ENCODE measurements at regions not wholly inside any gene's neighbourhood (a gene's known extent, or its start where the extent isn't known, plus 50 kb on each side); places are given as distances from the start of the nearest gene placed in this dataset.

GRCh38 chr6:44062771-44063560 is 64.3 kb downstream of the MRPL14 start:
- no peak for DNase-seq (ENCODE audit: low spot score)

DNA sequence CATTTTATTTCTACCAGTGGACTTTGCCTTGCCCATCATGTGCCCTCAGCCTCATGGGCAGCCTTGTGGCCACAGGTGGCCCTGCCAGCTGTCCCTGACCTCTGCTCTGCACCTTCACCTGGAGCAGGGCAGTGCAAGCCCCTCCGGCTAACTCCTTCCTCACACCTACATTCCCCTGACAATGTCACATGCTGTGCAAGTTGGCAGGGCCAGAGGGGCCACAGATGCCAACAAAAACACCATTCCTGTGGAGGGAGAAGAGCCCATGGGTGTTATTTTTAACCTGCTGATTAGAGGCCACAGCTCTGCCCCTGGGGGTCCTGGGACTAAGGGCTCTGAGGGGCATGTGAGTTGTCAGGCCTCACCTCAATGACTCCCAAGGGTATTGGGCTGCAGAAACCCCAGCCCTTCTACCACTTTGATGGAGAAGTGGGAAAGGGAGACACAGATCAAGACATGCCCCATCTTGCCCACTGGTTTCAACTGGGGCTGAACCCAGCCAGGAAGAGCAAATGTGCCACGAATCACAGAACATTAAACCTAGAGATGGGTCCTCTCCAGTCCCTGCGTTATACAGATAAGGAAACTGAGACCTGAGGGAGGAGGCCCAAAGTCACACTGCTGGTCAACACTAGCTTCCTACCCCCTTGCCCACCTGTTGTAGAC is 65.0 kb downstream of the MRPL14 start:
- no peak for DNase-seq (ENCODE audit: low spot score)

DNA sequence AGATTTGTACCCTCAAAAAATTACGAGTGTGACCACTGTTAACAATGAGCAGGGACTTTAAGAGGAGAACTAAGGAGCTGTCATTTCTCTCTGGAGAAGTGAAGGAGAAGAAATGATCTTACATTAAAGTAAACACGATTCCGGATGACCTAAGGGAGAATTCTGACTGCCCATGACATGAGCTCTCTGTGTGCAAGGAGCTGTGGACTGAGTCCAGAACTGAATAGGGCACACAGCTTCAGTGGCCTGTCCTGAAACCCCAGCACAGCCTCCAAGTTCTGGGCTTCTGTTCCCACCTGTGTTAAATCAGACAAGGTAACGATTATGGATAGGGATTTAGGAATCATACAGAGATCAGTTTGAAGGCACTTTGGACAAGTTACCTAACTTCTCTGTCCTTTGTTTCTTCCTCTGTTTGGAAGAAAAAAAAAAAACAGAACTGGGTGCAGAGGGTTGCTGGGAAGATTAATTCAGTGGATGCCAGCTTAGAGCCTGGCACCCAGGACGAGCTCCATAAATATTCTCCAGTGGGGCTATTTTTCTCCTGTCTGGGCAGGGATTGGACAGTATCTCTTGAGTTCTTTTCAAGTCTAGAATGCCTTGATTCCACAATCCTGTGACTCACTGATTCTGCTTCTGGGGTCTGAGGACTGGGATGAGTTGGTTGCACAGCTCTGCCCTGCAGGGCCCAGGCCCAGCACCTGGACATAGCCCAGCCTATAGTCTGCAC is 65.7 kb downstream of the MRPL14 start:
- no peak for DNase-seq (ENCODE audit: low spot score)

DNA sequence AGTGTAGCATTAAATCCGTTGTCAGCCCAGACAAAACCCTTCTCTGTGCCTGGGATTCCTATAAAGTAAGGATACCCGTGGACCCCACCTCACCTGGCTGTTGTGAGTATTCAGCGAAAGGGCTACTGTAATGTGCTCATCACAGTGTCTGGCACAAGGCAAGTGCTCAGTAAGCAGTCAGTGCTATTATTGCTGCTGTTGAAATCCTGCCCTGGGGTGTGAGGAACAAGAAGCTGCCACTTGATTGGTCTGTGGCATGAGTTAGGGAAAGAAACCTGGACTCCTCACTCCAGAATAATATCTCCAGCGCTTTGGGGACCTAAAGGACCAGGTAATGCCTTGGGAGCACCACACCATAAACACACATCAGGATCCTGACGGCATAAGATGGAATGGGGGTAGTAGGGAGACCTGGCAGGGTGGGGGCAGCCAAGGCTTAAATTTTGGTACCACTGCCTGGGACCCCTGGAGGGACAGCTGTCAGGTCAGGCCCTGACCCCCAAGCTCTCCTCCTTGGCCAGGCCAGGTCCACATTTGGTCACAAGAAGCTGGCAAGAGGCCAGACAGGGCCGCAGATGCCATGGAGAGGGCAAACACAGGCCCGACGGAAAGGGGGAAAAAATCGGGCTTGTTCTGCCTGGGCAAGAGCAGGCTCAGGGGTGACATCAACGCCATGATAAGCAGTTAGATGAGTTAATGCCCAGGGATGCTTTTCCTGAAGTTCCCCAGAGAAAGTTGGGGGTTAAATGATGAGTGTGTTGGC is 66.5 kb downstream of the MRPL14 start:
- DNase-seq (ENCODE audit: low spot score) = no peak

GRCh38 chr6:44059359-44060346 is 67.6 kb downstream of the MRPL14 start:
- no peak for DNase-seq (ENCODE audit: low spot score)

GRCh38 chr6:44058617-44059358 is 68.5 kb downstream of the MRPL14 start:
- DNase-seq (ENCODE audit: low spot score) = no peak

GRCh38 chr6:44057931-44058616 is 69.2 kb downstream of the MRPL14 start:
- no peak for DNase-seq (ENCODE audit: low spot score)

- DNase-seq (ENCODE audit: low spot score) = no peak
These were observed 69.9 kb downstream of the MRPL14 start for GRCh38 chr6:44057238-44057930.

GRCh38 chr6:44056392-44057237 is 70.6 kb downstream of the MRPL14 start:
- DNase-seq (ENCODE audit: low spot score) = no peak

GRCh38 chr6:44054721-44055559 is 72.3 kb downstream of the MRPL14 start:
- no peak for DNase-seq (ENCODE audit: low spot score)

DNA sequence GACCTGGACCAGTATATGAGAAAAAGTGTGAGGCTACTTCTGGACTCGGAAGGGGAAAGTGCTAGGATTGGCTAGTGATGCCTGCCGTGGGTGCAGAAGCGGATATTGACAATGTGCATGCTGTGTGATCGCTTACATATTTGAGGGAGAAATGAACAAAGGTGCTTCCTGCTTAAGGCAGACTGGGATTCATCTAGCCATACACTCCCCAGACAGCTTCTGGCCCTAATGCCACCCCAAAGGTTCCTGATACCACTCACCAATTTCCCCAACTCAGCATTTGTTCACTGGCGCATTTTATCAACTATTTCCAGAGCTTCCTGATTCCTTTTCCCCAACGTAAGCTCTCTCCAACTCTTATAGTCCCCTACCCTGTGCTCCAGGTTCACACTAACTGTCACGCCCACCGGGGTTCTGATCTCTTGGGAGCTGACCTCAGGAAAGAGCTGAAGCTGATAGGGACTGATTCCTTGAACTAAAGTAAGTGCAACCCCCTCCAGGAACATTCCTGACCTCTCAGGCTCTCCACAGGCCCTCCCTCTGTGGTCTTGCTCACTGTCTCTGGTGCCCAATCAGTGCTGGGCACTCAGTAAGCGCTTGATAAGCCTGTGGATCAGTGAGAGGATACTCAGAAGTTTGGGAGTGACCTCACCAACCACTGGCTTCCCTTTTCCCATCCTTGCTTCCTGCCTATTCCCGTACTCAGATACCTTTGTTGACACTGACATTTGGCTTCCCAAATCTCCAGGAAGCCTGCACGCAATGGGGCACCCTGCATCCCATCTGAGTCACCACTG is 73.3 kb downstream of the MRPL14 start:
- DNase-seq (ENCODE audit: low spot score) = no peak

- DNase-seq (ENCODE audit: low spot score) = no peak
These were observed 74.0 kb downstream of the MRPL14 start for GRCh38 chr6:44053106-44053756.

- no peak for DNase-seq (ENCODE audit: low spot score)
These were observed 74.7 kb downstream of the MRPL14 start for GRCh38 chr6:44052419-44053023.

- DNase-seq (ENCODE audit: low spot score) = no peak
These were observed 75.7 kb downstream of the MRPL14 start for GRCh38 chr6:44051515-44051914.

DNA sequence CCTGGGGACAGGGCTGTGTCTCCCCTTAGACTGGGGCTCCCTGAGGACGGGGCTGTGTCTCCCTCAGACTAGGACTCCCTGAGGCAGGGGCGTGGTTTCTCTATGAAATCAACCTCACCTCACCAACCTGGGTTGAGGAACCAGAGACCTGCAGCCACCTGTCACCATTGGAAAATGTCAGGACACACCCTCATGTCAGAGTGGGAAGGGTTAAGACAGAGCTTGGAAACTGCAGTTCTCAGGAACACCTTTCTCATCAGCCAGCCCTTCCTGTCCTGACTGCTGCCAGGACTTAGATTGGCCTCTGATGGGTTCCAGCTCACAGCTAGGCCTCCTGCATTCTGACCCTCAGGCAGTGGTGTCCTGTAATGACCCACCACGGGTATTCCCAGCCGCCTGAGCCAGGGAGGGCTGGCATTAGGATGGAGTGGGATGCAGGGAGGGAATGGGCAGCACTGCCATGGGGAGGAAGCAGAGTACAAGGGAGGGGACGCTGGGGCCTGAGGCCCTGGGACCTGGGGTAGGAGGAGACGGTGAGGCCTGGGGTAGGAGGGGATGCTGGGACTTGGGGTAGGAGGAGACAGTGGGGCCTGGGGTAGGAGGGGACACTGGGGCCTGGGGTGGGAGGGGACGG is 76.3 kb downstream of the MRPL14 start:
- DNase-seq (ENCODE audit: low spot score) = no peak

Data from CD4-positive, alpha-beta T cell treated with Interleukin-6 at 100 ng/mL for 8 hours (primary cell).